ENCODE measurements at regions not wholly inside any gene's neighbourhood (a gene's known extent, or its start where the extent isn't known, plus 50 kb on each side); places are given as distances from the start of the nearest gene placed in this dataset.
A peak's percentile ranks its signal among the peaks of the same experiment; 100 is the strongest.
"Not testable (repeated sequence)": the region's sequence is repeated elsewhere in the genome, so short reads cannot be mapped to it uniquely, and the experiment has no call there.

- POLR2A ChIA-PET (ENCODE audit: partially characterized antibody), result interaction anchor here (1.5 to 2.2 kb wide), 2 partner anchors 511 to 543 kb away, joined by 4 to 36 read pairs; no protein-coding TSS in a partner anchor
Measured at GRCh38 chrX:13489454-13489853, 79.9 kb upstream of the EGFL6 start.

GRCh38 chrX:13487731-13488505 is 81.5 kb upstream of the EGFL6 start:
- peak overlapping the region; percentile 57 to 89 (median 70) for H3K27ac Mint-ChIP-seq
- DNase-seq, result peak; percentile 45 to 65 (median 58)
- no peaks in the 10 kb centered on the region for H3K36me3 Mint-ChIP-seq
- Histone ChIP-seq H3K4me1 (ENCODE audit: insufficient read depth, low read length) (peaks cover 12% of the 10 kb centered on the region), H3K4me3 (ENCODE audit: low read length in 2 of 2) (no peak overlapping the region), H3K27ac (ENCODE audit: low read depth, low read length) (no peak overlapping the region), H3K36me3 (ENCODE audit: insufficient read depth, low read length) (no peaks in the 10 kb centered on the region), H3K27me3 (ENCODE audit: insufficient read depth, low read length) (no peaks in the 10 kb centered on the region), H3K9me3 (ENCODE audit: control insufficient read depth in 1 of 2, low read length in 2 of 2) (no peaks in the 10 kb centered on the region)
- H3K4me3 Mint-ChIP-seq, result peak overlapping the region in 2 of 8 donors; percentile 38 to 58
- CTCF ChIA-PET (ENCODE audit: partially characterized antibody), result interaction anchor here (0.6 to 7.2 kb wide), 32 partner anchors 10 to 716 kb away, joined by 3 to 161 read pairs (median 4); no protein-coding TSS in a partner anchor
- H3K27me3 Mint-ChIP-seq, result no peaks in the 10 kb centered on the region
- intact Hi-C loops (cut with micrococcal nuclease), result loop anchor here (1.0 kb wide), 2 partner anchors 396 to 542 kb away; no protein-coding TSS in a partner anchor
- POLR2A ChIA-PET (ENCODE audit: partially characterized antibody), result interaction anchor here (0.8 to 2.8 kb wide), 16 partner anchors 14 to 541 kb away, joined by 3 to 36 read pairs (median 7); partner anchors contain the start of gene TMSB4X
- H3K4me1 Mint-ChIP-seq, result peaks cover 7 to 15% (median 13%) of the 10 kb centered on the region in 4 donors
- peaks cover 0 to 5% (median 0%) of the 10 kb centered on the region in 8 donors for H3K9me3 Mint-ChIP-seq

More at GRCh38 chrX:13489454-13489853, 79.9 kb upstream of the EGFL6 start:
- no peak for DNase-seq
- intact Hi-C loops (cut with micrococcal nuclease), result no loop called here
- Mint-ChIP-seq H3K27ac (no peak overlapping the region), H3K36me3 (no peaks in the 10 kb centered on the region), H3K27me3 (no peaks in the 10 kb centered on the region), H3K4me3 (no peak overlapping the region), H3K9me3 (no peaks in the 10 kb centered on the region), H3K4me1 (peaks cover 10 to 15% (median 13%) of the 10 kb centered on the region in 4 donors)
- no peaks in the 10 kb centered on the region for H3K27me3 ChIP-seq (ENCODE audit: insufficient read depth, low read length)
- CTCF ChIA-PET (ENCODE audit: partially characterized antibody), result interaction anchor here (1.0 to 7.2 kb wide), 5 partner anchors 390 to 543 kb away, joined by 3 to 161 read pairs (median 33); no protein-coding TSS in a partner anchor
- H3K9me3 ChIP-seq (ENCODE audit: control insufficient read depth in 1 of 2, low read length in 2 of 2), result no peaks in the 10 kb centered on the region
- no peak overlapping the region for H3K4me3 ChIP-seq (ENCODE audit: low read length in 2 of 2)
- peaks cover 12% of the 10 kb centered on the region for H3K4me1 ChIP-seq (ENCODE audit: insufficient read depth, low read length)
- H3K27ac ChIP-seq (ENCODE audit: low read depth, low read length), result no peak overlapping the region
- H3K36me3 ChIP-seq (ENCODE audit: insufficient read depth, low read length), result no peaks in the 10 kb centered on the region

- Histone ChIP-seq H3K9me3 (ENCODE audit: control insufficient read depth in 1 of 2, low read length in 2 of 2) (no peaks in the 10 kb centered on the region), H3K27ac (ENCODE audit: low read depth, low read length) (no peak overlapping the region), H3K4me1 (ENCODE audit: insufficient read depth, low read length) (peaks cover 12% of the 10 kb centered on the region), H3K27me3 (ENCODE audit: insufficient read depth, low read length) (no peaks in the 10 kb centered on the region), H3K36me3 (ENCODE audit: insufficient read depth, low read length) (no peaks in the 10 kb centered on the region), H3K4me3 (ENCODE audit: low read length in 2 of 2) (no peak overlapping the region)
- Mint-ChIP-seq H3K4me3 (no peak overlapping the region), H3K36me3 (no peaks in the 10 kb centered on the region), H3K27me3 (no peaks in the 10 kb centered on the region), H3K9me3 (peaks cover 0 to 5% (median 0%) of the 10 kb centered on the region in 8 donors), H3K27ac (no peak overlapping the region), H3K4me1 (peaks cover 7 to 15% (median 13%) of the 10 kb centered on the region in 4 donors)
- ChIA-PET CTCF (ENCODE audit: partially characterized antibody) (interaction anchor here (1.4 kb wide), 1 partner anchor 538 kb away, joined by 6 read pairs; no protein-coding TSS in a partner anchor), POLR2A (ENCODE audit: partially characterized antibody) (no interaction called here)
- intact Hi-C loops (cut with micrococcal nuclease), result no loop called here
- no peak for DNase-seq
Measured at GRCh38 chrX:13485167-13485566, 84.2 kb upstream of the EGFL6 start.

GRCh38 chrX:13483773-13484172 is 85.6 kb upstream of the EGFL6 start:
- Mint-ChIP-seq H3K27ac (peak overlapping the region in 1 of 7 donors; percentile 20), H3K36me3 (no peaks in the 10 kb centered on the region), H3K27me3 (no peaks in the 10 kb centered on the region), H3K9me3 (peaks cover 0 to 5% (median 0%) of the 10 kb centered on the region in 8 donors), H3K4me1 (peaks cover 7 to 15% (median 13%) of the 10 kb centered on the region in 4 donors), H3K4me3 (no peak overlapping the region)
- Histone ChIP-seq H3K36me3 (ENCODE audit: insufficient read depth, low read length) (no peaks in the 10 kb centered on the region), H3K27me3 (ENCODE audit: insufficient read depth, low read length) (no peaks in the 10 kb centered on the region), H3K4me3 (ENCODE audit: low read length in 2 of 2) (no peak overlapping the region), H3K9me3 (ENCODE audit: control insufficient read depth in 1 of 2, low read length in 2 of 2) (no peaks in the 10 kb centered on the region), H3K27ac (ENCODE audit: low read depth, low read length) (no peak overlapping the region), H3K4me1 (ENCODE audit: insufficient read depth, low read length) (peaks cover 12% of the 10 kb centered on the region)
- ChIA-PET POLR2A (ENCODE audit: partially characterized antibody) (interaction anchor here (1.2 kb wide), 1 partner anchor 391 kb away, joined by 3 read pairs; no protein-coding TSS in a partner anchor), CTCF (ENCODE audit: partially characterized antibody) (interaction anchor here (3.0 kb wide), 1 partner anchor 537 kb away, joined by 14 read pairs; no protein-coding TSS in a partner anchor)
- DNase-seq, result no peak
- intact Hi-C loops (cut with micrococcal nuclease), result no loop called here

- POLR2A ChIA-PET (ENCODE audit: partially characterized antibody), result interaction anchor here (1.0 to 1.2 kb wide), 2 partner anchors 390 to 396 kb away, joined by 3 read pairs; no protein-coding TSS in a partner anchor
- Mint-ChIP-seq H3K36me3 (no peaks in the 10 kb centered on the region), H3K27ac (no peak overlapping the region), H3K27me3 (no peaks in the 10 kb centered on the region), H3K4me1 (peaks cover 4 to 11% (median 9%) of the 10 kb centered on the region in 4 donors), H3K9me3 (peaks cover 0 to 5% (median 0%) of the 10 kb centered on the region in 8 donors), H3K4me3 (no peak overlapping the region)
- Histone ChIP-seq H3K4me3 (ENCODE audit: low read length in 2 of 2) (no peak overlapping the region), H3K9me3 (ENCODE audit: control insufficient read depth in 1 of 2, low read length in 2 of 2) (no peaks in the 10 kb centered on the region), H3K36me3 (ENCODE audit: insufficient read depth, low read length) (no peaks in the 10 kb centered on the region), H3K27me3 (ENCODE audit: insufficient read depth, low read length) (no peaks in the 10 kb centered on the region), H3K4me1 (ENCODE audit: insufficient read depth, low read length) (peaks cover 9% of the 10 kb centered on the region), H3K27ac (ENCODE audit: low read depth, low read length) (no peak overlapping the region)
- DNase-seq, result no peak
- intact Hi-C loops (cut with micrococcal nuclease), result no loop called here
- CTCF ChIA-PET (ENCODE audit: partially characterized antibody), result interaction anchor here (3.0 kb wide), 1 partner anchor 536 kb away, joined by 14 read pairs; no protein-coding TSS in a partner anchor
Measured at GRCh38 chrX:13482746-13483541, 86.5 kb upstream of the EGFL6 start.

GRCh38 chrX:13480780-13481179 is 88.6 kb upstream of the EGFL6 start:
- H3K36me3 Mint-ChIP-seq; POLR2A ChIA-PET (ENCODE audit: partially characterized antibody); H3K4me1 ChIP-seq (ENCODE audit: insufficient read depth, low read length); H3K4me1 Mint-ChIP-seq; H3K9me3 ChIP-seq (ENCODE audit: control insufficient read depth in 1 of 2, low read length in 2 of 2); intact Hi-C loops (cut with micrococcal nuclease); H3K36me3 ChIP-seq (ENCODE audit: insufficient read depth, low read length); H3K27me3 ChIP-seq (ENCODE audit: insufficient read depth, low read length); H3K4me3 ChIP-seq (ENCODE audit: low read length in 2 of 2); CTCF ChIA-PET (ENCODE audit: partially characterized antibody); H3K27me3 Mint-ChIP-seq; H3K4me3 Mint-ChIP-seq; H3K9me3 Mint-ChIP-seq; DNase-seq; H3K27ac ChIP-seq (ENCODE audit: low read depth, low read length); H3K27ac Mint-ChIP-seq: not testable (repeated sequence)

GRCh38 chrX:13479452-13479813 is 90.0 kb upstream of the EGFL6 start:
- no peak overlapping the region for H3K27ac ChIP-seq (ENCODE audit: low read depth, low read length)
- ChIA-PET POLR2A (ENCODE audit: partially characterized antibody) (no interaction called here), CTCF (ENCODE audit: partially characterized antibody) (no interaction called here)
- H3K9me3 Mint-ChIP-seq, result peaks cover 0 to 5% (median 0%) of the 10 kb centered on the region in 8 donors
- H3K4me1 Mint-ChIP-seq, result peaks cover under 1 to 5% (median under 1%) of the 10 kb centered on the region in 4 donors
- intact Hi-C loops (cut with micrococcal nuclease), result no loop called here
- H3K36me3 Mint-ChIP-seq, result no peaks in the 10 kb centered on the region
- H3K36me3 ChIP-seq (ENCODE audit: insufficient read depth, low read length), result no peaks in the 10 kb centered on the region
- no peaks in the 10 kb centered on the region for H3K27me3 ChIP-seq (ENCODE audit: insufficient read depth, low read length)
- H3K27me3 Mint-ChIP-seq, result no peaks in the 10 kb centered on the region
- no peak for DNase-seq
- H3K4me3 Mint-ChIP-seq, result no peak overlapping the region
- peaks cover 4% of the 10 kb centered on the region for H3K4me1 ChIP-seq (ENCODE audit: insufficient read depth, low read length)
- H3K9me3 ChIP-seq (ENCODE audit: control insufficient read depth in 1 of 2, low read length in 2 of 2), result no peaks in the 10 kb centered on the region
- no peak overlapping the region for H3K4me3 ChIP-seq (ENCODE audit: low read length in 2 of 2)
- H3K27ac Mint-ChIP-seq, result no peak overlapping the region

Measured in CD4-positive, alpha-beta memory T cell (primary cell).